ENCODE measurements at regions not wholly inside any gene's neighbourhood (a gene's known extent, or its start where the extent isn't known, plus 50 kb on each side); places are given as distances from the start of the nearest gene placed in this dataset.

GRCh38 chr19:33982706-33983105 is 186.0 kb downstream of the KCTD15 start:
- Mint-ChIP-seq H3K27me3 (ENCODE audit: insufficient read depth, low read depth, poor library complexity) (no peaks in the 10 kb centered on the region), H3K9me3 (peaks cover 23% of the 10 kb centered on the region), H3K4me1 (no peaks in the 10 kb centered on the region), H3K4me3 (no peak overlapping the region), H3K27ac (no peak overlapping the region), H3K36me3 (ENCODE audit: low read depth) (peaks cover 7% of the 10 kb centered on the region; the same call in 2 of the 3 replicates)
- Histone ChIP-seq H3K9me2 (ENCODE audit: insufficient read depth) (no peaks in the 10 kb centered on the region; the same call in none of the 2 replicates), H3K4me1 (ENCODE audit: insufficient read depth) (no peaks in the 10 kb centered on the region), H3K36me3 (ENCODE audit: insufficient read depth) (no peaks in the 10 kb centered on the region), H3K4me2 (no peak overlapping the region), H3F3A (replicated peaks; ENCODE audit: low read depth) (no peaks in the 10 kb centered on the region), H2AFZ (no peak overlapping the region), H4K20me1 (replicated peaks; ENCODE audit: insufficient read depth) (no peaks in the 10 kb centered on the region), H3K4me3 (no peak overlapping the region), H3K79me2 (replicated peaks; ENCODE audit: insufficient read depth) (no peaks in the 10 kb centered on the region), H3K27ac (ENCODE audit: low read depth) (no peak overlapping the region), H3K27me3 (ENCODE audit: insufficient read depth) (no peaks in the 10 kb centered on the region)
- TF ChIP-seq POLR2AphosphoS5 (IDR thresholded peaks at IDR 0.05; ENCODE audit: low read depth) (no peak), JUNB (IDR thresholded peaks at IDR 0.05; ENCODE audit: unreplicated experiment) (no peak), EZH2 (IDR thresholded peaks at IDR 0.05; ENCODE audit: low read depth, unreplicated experiment) (no peak), STAT1 (IDR thresholded peaks at IDR 0.05; ENCODE audit: unreplicated experiment) (no peak), ZNF114 (CRISPR knock-in tag; IDR thresholded peaks at IDR 0.05) (no peak), ZNF331 (CRISPR knock-in tag; IDR thresholded peaks at IDR 0.05; ENCODE audit: low read depth) (no peak), EZH2phosphoT487 (IDR thresholded peaks at IDR 0.05; ENCODE audit: unreplicated experiment) (no peak), CREB1 (CRISPR knock-in tag; IDR thresholded peaks at IDR 0.05; ENCODE audit: low read depth) (no peak), ZNF462 (CRISPR knock-in tag; IDR thresholded peaks at IDR 0.05) (no peak), NANOG (IDR thresholded peaks at IDR 0.05; ENCODE audit: borderline replicate concordance) (no peak)
- TF ChIP-seq, protein P1, sequence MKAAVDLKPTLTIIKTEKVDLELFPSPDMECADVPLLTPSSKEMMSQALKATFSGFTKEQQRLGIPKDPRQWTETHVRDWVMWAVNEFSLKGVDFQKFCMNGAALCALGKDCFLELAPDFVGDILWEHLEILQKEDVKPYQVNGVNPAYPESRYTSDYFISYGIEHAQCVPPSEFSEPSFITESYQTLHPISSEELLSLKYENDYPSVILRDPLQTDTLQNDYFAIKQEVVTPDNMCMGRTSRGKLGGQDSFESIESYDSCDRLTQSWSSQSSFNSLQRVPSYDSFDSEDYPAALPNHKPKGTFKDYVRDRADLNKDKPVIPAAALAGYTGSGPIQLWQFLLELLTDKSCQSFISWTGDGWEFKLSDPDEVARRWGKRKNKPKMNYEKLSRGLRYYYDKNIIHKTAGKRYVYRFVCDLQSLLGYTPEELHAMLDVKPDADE (IDR thresholded peaks at IDR 0.05): no peak
- TF ChIP-seq, protein P2, sequence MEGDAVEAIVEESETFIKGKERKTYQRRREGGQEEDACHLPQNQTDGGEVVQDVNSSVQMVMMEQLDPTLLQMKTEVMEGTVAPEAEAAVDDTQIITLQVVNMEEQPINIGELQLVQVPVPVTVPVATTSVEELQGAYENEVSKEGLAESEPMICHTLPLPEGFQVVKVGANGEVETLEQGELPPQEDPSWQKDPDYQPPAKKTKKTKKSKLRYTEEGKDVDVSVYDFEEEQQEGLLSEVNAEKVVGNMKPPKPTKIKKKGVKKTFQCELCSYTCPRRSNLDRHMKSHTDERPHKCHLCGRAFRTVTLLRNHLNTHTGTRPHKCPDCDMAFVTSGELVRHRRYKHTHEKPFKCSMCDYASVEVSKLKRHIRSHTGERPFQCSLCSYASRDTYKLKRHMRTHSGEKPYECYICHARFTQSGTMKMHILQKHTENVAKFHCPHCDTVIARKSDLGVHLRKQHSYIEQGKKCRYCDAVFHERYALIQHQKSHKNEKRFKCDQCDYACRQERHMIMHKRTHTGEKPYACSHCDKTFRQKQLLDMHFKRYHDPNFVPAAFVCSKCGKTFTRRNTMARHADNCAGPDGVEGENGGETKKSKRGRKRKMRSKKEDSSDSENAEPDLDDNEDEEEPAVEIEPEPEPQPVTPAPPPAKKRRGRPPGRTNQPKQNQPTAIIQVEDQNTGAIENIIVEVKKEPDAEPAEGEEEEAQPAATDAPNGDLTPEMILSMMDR (conservative IDR thresholded peaks at IDR 0.05; ENCODE audit: low read depth in 2 of 2): no peak
- TF ChIP-seq, protein P3, sequence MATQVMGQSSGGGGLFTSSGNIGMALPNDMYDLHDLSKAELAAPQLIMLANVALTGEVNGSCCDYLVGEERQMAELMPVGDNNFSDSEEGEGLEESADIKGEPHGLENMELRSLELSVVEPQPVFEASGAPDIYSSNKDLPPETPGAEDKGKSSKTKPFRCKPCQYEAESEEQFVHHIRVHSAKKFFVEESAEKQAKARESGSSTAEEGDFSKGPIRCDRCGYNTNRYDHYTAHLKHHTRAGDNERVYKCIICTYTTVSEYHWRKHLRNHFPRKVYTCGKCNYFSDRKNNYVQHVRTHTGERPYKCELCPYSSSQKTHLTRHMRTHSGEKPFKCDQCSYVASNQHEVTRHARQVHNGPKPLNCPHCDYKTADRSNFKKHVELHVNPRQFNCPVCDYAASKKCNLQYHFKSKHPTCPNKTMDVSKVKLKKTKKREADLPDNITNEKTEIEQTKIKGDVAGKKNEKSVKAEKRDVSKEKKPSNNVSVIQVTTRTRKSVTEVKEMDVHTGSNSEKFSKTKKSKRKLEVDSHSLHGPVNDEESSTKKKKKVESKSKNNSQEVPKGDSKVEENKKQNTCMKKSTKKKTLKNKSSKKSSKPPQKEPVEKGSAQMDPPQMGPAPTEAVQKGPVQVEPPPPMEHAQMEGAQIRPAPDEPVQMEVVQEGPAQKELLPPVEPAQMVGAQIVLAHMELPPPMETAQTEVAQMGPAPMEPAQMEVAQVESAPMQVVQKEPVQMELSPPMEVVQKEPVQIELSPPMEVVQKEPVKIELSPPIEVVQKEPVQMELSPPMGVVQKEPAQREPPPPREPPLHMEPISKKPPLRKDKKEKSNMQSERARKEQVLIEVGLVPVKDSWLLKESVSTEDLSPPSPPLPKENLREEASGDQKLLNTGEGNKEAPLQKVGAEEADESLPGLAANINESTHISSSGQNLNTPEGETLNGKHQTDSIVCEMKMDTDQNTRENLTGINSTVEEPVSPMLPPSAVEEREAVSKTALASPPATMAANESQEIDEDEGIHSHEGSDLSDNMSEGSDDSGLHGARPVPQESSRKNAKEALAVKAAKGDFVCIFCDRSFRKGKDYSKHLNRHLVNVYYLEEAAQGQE (IDR thresholded peaks at IDR 0.05; ENCODE audit: unreplicated experiment): no peak
- no peak for DNase-seq (ENCODE audit: low spot score)
- no peak for ATAC-seq

Measured in GM23338 (cell line).